GM23338 (cell line): ENCODE measurements at regions not wholly inside any gene's neighbourhood (a gene's known extent, or its start where the extent isn't known, plus 50 kb on each side); places are given as distances from the start of the nearest gene placed in this dataset.
"Not testable (repeated sequence)": the region's sequence is repeated elsewhere in the genome, so short reads cannot be mapped to it uniquely, and the experiment has no call there.

Experiments used
- ATAC-seq: fragments of 200-7000 bp; cut with Tn5 transposase; 3 replicates; pipeline ENCODE4 v1.9.1; 2020
- DNase-seq: peaks from one replicate; pipeline ENCODE4 v3.0.0-alpha.2; 2015; ENCODE audit warnings: low spot score
- H2AFZ ChIP-seq: fragments of 200-600 bp; sonication (generic); 2 replicates; pipeline ENCODE4 v1.8.0; 2016; ENCODE audit warnings: antibody characterized with exemption, mild to moderate bottlenecking, moderate library complexity
- H3F3A ChIP-seq: fragments of 200-600 bp; sonication (generic); replicated peaks from 2 replicates; pipeline ENCODE4 v1.8.0; 2017; ENCODE audit warnings: antibody characterized with exemption, mixed run types, low read depth
- H3K27ac ChIP-seq: fragments of 200-600 bp; sonication (generic); 2 replicates; pipeline ENCODE4 v1.6.1; 2016; ENCODE audit warnings: low read depth
- H3K27me3 ChIP-seq: fragments of 200-600 bp; sonication (generic); 2 replicates; pipeline ENCODE4 v1.8.0; 2016; ENCODE audit warnings: mild to moderate bottlenecking, mixed run types, moderate library complexity; ENCODE audit not compliant: insufficient read depth
- H3K36me3 ChIP-seq: fragments of 200-600 bp; sonication (generic); 2 replicates; pipeline ENCODE4 v1.8.0; 2016; ENCODE audit warnings: mild to moderate bottlenecking; ENCODE audit not compliant: insufficient read depth
- H3K4me1 ChIP-seq: fragments of 200-600 bp; sonication (generic); 2 replicates; pipeline ENCODE4 v1.8.0; 2016; ENCODE audit warnings: mild to moderate bottlenecking, moderate library complexity; ENCODE audit not compliant: insufficient read depth
- H3K4me2 ChIP-seq: fragments of 200-600 bp; sonication (generic); 2 replicates; pipeline ENCODE4 v1.7.1; 2017; ENCODE audit warnings: mixed run types
- H3K4me3 ChIP-seq: fragments of 200-600 bp; sonication (generic); 2 replicates; pipeline ENCODE4 v1.6.1; 2016; ENCODE audit warnings: mixed run types
- H3K79me2 ChIP-seq: fragments of 200-600 bp; sonication (generic); replicated peaks from 2 replicates; pipeline ENCODE4 v1.8.0; 2017; ENCODE audit warnings: mild to moderate bottlenecking; ENCODE audit not compliant: insufficient read depth
- H3K9me2 ChIP-seq: fragments of 200-600 bp; sonication (generic); 2 replicates; pipeline ENCODE4 v1.8.0; 2017; ENCODE audit not compliant: insufficient read depth
- H4K20me1 ChIP-seq: fragments of 200-600 bp; sonication (generic); replicated peaks from 2 replicates; pipeline ENCODE4 v1.8.0; 2017; ENCODE audit warnings: mild to moderate bottlenecking; ENCODE audit not compliant: insufficient read depth
- H3K27ac Mint-ChIP-seq: 2 replicates; pipeline ENCODE4 v1.8.0; 2020; ENCODE audit warnings: inconsistent platforms, mild to moderate bottlenecking, moderate library complexity, mixed read lengths
- H3K27me3 Mint-ChIP-seq: 3 replicates; pipeline ENCODE4 v1.8.0; 2022; ENCODE audit warnings: low read depth, mild to moderate bottlenecking, moderate library complexity, mixed read lengths, inconsistent platforms; ENCODE audit not compliant: insufficient read depth, poor library complexity
- H3K36me3 Mint-ChIP-seq: 3 replicates; pipeline ENCODE4 v1.8.0; 2021; ENCODE audit warnings: low read depth, mild to moderate bottlenecking, inconsistent platforms, moderate library complexity, mixed read lengths
- H3K4me1 Mint-ChIP-seq: 3 replicates; pipeline ENCODE4 v1.8.0; 2020; ENCODE audit warnings: mild to moderate bottlenecking, inconsistent platforms, mixed read lengths
- H3K4me3 Mint-ChIP-seq: 3 replicates; pipeline ENCODE4 v1.8.0; 2021; ENCODE audit warnings: moderate library complexity, mild to moderate bottlenecking, inconsistent platforms, mixed read lengths
- H3K9me3 Mint-ChIP-seq: 3 replicates; pipeline ENCODE4 v1.8.0; 2020; ENCODE audit warnings: moderate library complexity, mild to moderate bottlenecking, inconsistent platforms, mixed read lengths
- CTCF ChIP-seq, 2 experiments: fragments of 200-600 bp in 1 of 2; sonication (generic) in 1 of 2; conservative IDR thresholded peaks; 2 replicates each; pipeline versions ENCODE4 v1.5.1 to v1.6.1; 2016 to 2017; ENCODE audit warnings: antibody characterized with exemption in 2 of 2, low read depth in 2 of 2, mild to moderate bottlenecking in 2 of 2, moderate library complexity in 1 of 2
- EZH2 ChIP-seq: fragments of 200-600 bp; sonication (generic); IDR thresholded peaks from one replicate; pipeline ENCODE4 v1.8.0; 2017; ENCODE audit warnings: antibody characterized with exemption, mild to moderate bottlenecking, low read depth; ENCODE audit not compliant: unreplicated experiment
- EZH2phosphoT487 ChIP-seq: fragments of 200-600 bp; sonication (generic); IDR thresholded peaks from one replicate; pipeline ENCODE4 v1.8.1; 2018; ENCODE audit warnings: antibody characterized with exemption; ENCODE audit not compliant: unreplicated experiment
- JUNB ChIP-seq: IDR thresholded peaks from one replicate; pipeline ENCODE4 v1.6.1; 2016; ENCODE audit warnings: antibody characterized with exemption; ENCODE audit not compliant: unreplicated experiment
- NANOG ChIP-seq: IDR thresholded peaks from 2 replicates; pipeline ENCODE4 v1.6.1; 2016; ENCODE audit warnings: antibody characterized with exemption, borderline replicate concordance
- STAT1 ChIP-seq: IDR thresholded peaks from one replicate; pipeline ENCODE4 v1.6.1; 2016; ENCODE audit warnings: antibody characterized with exemption; ENCODE audit not compliant: unreplicated experiment
- ZNF114 ChIP-seq: fragments of 250-450 bp; sonication (Bioruptor Pico); IDR thresholded peaks from 2 replicates; pipeline ENCODE4 v1.5.0; 2020; ENCODE audit warnings: mild to moderate bottlenecking, moderate library complexity
- ZNF331 ChIP-seq: fragments of 250-450 bp; sonication (Bioruptor Pico); IDR thresholded peaks from 2 replicates; pipeline ENCODE4 v1.5.0; 2020; ENCODE audit warnings: low read depth, mild to moderate bottlenecking, moderate library complexity
- ZNF462 ChIP-seq: fragments of 250-450 bp; sonication (Bioruptor Pico); IDR thresholded peaks from 2 replicates; pipeline ENCODE4 v1.5.0; 2020; ENCODE audit warnings: mild to moderate bottlenecking, moderate library complexity
- TF ChIP-seq, protein P1 (sequence below): IDR thresholded peaks from 2 replicates; pipeline ENCODE4 v1.6.1; 2016; ENCODE audit warnings: antibody characterized with exemption

GRCh38 chr14:22491053-22491452, 98.0 kb downstream of the DAD1 start:
- not testable (repeated sequence) for H3K9me3 Mint-ChIP-seq, H3K27ac Mint-ChIP-seq, H3K4me2 ChIP-seq, H2AFZ ChIP-seq, DNase-seq, H3K79me2 ChIP-seq, ATAC-seq, H3K9me2 ChIP-seq, H3K27ac ChIP-seq, H3K27me3 ChIP-seq, H4K20me1 ChIP-seq, H3K36me3 Mint-ChIP-seq, H3K36me3 ChIP-seq, H3K27me3 Mint-ChIP-seq, H3K4me3 ChIP-seq, H3F3A ChIP-seq, H3K4me3 Mint-ChIP-seq
- peaks cover 15% of the 10 kb centered on the region; the same call in 1 of the 2 replicates for H3K4me1 ChIP-seq
- H3K4me1 Mint-ChIP-seq, result peaks cover 33% of the 10 kb centered on the region

DNA sequence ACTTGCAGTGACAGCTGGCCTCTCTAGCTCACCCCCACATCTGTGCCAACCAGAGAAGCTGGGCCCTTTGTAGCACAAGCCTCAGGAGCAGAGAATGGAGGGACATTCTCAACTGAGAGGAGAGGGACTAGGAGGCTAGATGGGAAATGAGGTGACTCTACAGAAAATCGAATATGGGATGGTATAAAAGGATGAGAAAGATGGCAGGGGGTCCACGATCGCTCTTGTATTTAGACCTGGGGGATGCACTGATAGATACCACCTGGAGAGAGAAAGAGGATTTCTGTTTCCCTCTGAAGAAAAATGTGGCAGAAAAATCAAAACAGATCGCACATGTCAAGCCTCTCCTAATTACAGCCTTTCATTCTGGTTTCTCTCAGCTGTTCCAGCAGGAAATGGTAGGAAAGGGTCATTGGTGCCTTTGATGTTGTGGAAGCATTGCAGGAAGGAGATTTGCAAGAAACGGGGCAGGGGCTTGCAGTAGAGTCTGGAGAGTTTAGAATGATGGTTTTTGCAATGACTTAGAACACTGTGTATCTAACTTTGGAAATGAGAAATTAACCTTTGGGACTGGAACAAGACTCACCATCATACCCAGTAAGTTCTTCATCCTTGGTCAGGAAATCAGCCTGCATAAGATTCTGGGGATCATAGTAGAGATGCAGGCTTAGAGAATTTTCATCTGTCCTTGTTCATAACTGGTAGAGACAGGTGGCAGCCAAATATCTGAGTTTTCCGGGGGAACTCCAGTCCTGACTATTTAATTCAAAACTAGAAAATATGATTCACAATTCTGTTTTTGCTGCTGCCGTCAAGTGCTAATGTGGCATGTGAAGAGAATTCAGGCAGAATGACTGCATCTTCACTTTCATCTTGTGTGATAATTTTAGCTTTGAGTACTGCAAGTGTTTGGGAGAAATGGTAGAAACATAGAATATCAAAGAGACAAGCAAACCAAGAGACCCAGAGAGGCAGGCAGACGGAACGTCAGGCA, 98.8 kb downstream of the DAD1 start:
- H3K4me2 ChIP-seq, result no peak overlapping the region
- no peak overlapping the region for H3K27ac ChIP-seq
- peaks cover 15% of the 10 kb centered on the region; the same call in 1 of the 2 replicates for H3K4me1 ChIP-seq
- TF ChIP-seq ZNF114 (no peak), EZH2phosphoT487 (no peak), ZNF331 (no peak), ZNF462 (CRISPR knock-in tag) (no peak), EZH2 (no peak), JUNB (no peak), CTCF (conservative IDR thresholded peaks at IDR 0.05; ENCODE audit: low read depth in 2 of 2) (no peak), STAT1 (no peak), NANOG (no peak)
- TF ChIP-seq, protein P1, sequence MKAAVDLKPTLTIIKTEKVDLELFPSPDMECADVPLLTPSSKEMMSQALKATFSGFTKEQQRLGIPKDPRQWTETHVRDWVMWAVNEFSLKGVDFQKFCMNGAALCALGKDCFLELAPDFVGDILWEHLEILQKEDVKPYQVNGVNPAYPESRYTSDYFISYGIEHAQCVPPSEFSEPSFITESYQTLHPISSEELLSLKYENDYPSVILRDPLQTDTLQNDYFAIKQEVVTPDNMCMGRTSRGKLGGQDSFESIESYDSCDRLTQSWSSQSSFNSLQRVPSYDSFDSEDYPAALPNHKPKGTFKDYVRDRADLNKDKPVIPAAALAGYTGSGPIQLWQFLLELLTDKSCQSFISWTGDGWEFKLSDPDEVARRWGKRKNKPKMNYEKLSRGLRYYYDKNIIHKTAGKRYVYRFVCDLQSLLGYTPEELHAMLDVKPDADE, result no peak
- DNase-seq (no peak), ATAC-seq (no peak)
- Mint-ChIP-seq H3K9me3 (no peaks in the 10 kb centered on the region), H3K36me3 (no peaks in the 10 kb centered on the region), H3K27me3 (peaks cover 7% of the 10 kb centered on the region), H3K27ac (no peak overlapping the region), H3K4me1 (peaks cover 33% of the 10 kb centered on the region), H3K4me3 (no peak overlapping the region)
- no peaks in the 10 kb centered on the region for H3K36me3 ChIP-seq
- no peaks in the 10 kb centered on the region for H3K27me3 ChIP-seq
- H3K79me2 ChIP-seq, result no peaks in the 10 kb centered on the region
- peaks cover 9% of the 10 kb centered on the region; the same call in 1 of the 2 replicates for H3K9me2 ChIP-seq
- H2AFZ ChIP-seq, result no peak overlapping the region
- H3F3A ChIP-seq, result no peaks in the 10 kb centered on the region
- no peak overlapping the region for H3K4me3 ChIP-seq
- no peaks in the 10 kb centered on the region for H4K20me1 ChIP-seq
